ENCODE measurements at regions not wholly inside any gene's neighbourhood (a gene's known extent, or its start where the extent isn't known, plus 50 kb on each side); places are given as distances from the start of the nearest gene placed in this dataset. TPM values are rescaled to one million over a fixed set of nuclear protein-coding genes. Genes with fewer than 3 reads are reported as not detected.
"Not testable (repeated sequence)": the region's sequence is repeated elsewhere in the genome, so short reads cannot be mapped to it uniquely, and the experiment has no call there.

DNA sequence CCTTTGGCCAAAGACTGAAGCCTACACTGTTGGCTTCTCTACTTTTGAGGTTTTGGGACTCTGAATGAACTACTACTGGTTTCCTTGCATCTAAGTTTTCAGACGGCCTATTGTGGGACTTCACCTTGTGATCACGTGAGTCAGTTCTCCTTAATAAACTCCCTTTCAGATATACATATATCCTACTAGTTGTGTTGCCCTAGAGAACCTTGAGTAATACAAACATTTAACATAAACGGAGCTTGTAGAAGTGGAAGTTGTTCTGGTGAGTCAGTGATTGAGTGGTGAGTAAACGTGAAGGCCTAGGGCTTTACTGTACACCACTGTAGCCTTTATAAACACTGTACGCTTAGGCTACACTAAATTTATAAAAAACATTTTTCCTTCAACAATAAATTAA is 107.2 kb upstream of the CDH2 start:
- ChIA-PET POLR2A (no interaction called here), CTCF (no interaction called here)
- Mint-ChIP-seq H3K9me3 (peaks cover 5% of the 10 kb centered on the region), H3K27me3 (no peaks in the 10 kb centered on the region), H3K27ac (no peak overlapping the region), H3K4me1 (no peaks in the 10 kb centered on the region), H3K36me3 (ENCODE audit: low read depth) (no peaks in the 10 kb centered on the region), H3K4me3 (no peak overlapping the region)
- no peak for DNase-seq

- no peaks in the 10 kb centered on the region for H3K36me3 Mint-ChIP-seq (ENCODE audit: low read depth)
- ChIA-PET CTCF (no interaction called here), POLR2A (no interaction called here)
- H3K9me3 Mint-ChIP-seq: peaks cover 5% of the 10 kb centered on the region
- H3K4me1 Mint-ChIP-seq: no peaks in the 10 kb centered on the region
- H3K27me3 Mint-ChIP-seq: no peaks in the 10 kb centered on the region
- H3K4me3 Mint-ChIP-seq: no peak overlapping the region
- H3K27ac Mint-ChIP-seq: no peak overlapping the region
- no peak for DNase-seq
These were observed 104.5 kb upstream of the CDH2 start for GRCh38 chr18:28281400-28281799.

- Mint-ChIP-seq H3K4me3 (no peak overlapping the region), H3K4me1 (no peaks in the 10 kb centered on the region), H3K36me3 (ENCODE audit: low read depth) (no peaks in the 10 kb centered on the region), H3K9me3 (peaks cover 3% of the 10 kb centered on the region), H3K27me3 (no peaks in the 10 kb centered on the region), H3K27ac (no peak overlapping the region)
- ChIA-PET POLR2A (no interaction called here), CTCF (no interaction called here)
- no peak for DNase-seq
These were observed 92.8 kb upstream of the CDH2 start for GRCh38 chr18:28269750-28270149.

- Mint-ChIP-seq H3K4me3 (no peak overlapping the region), H3K36me3 (ENCODE audit: low read depth) (no peaks in the 10 kb centered on the region), H3K4me1 (no peaks in the 10 kb centered on the region), H3K27me3 (no peaks in the 10 kb centered on the region), H3K27ac (no peak overlapping the region), H3K9me3 (peaks cover 2% of the 10 kb centered on the region)
- POLR2A ChIA-PET: no interaction called here
- no peak for DNase-seq
- CTCF ChIA-PET: no interaction called here
These were observed 91.1 kb upstream of the CDH2 start for GRCh38 chr18:28267878-28268625.

- ChIA-PET POLR2A (no interaction called here), CTCF (no interaction called here)
- peaks cover 2% of the 10 kb centered on the region for H3K9me3 Mint-ChIP-seq
These were observed 90.3 kb upstream of the CDH2 start for GRCh38 chr18:28267276-28267675.

GRCh38 chr18:28256166-28256565 is 79.2 kb upstream of the CDH2 start:
- H3K4me1 Mint-ChIP-seq: no peaks in the 10 kb centered on the region
- no peak overlapping the region for H3K4me3 Mint-ChIP-seq
- no peaks in the 10 kb centered on the region for H3K36me3 Mint-ChIP-seq (ENCODE audit: low read depth)
- ChIA-PET POLR2A (no interaction called here), CTCF (no interaction called here)
- no peak for DNase-seq
- H3K27me3 Mint-ChIP-seq: no peaks in the 10 kb centered on the region
- no peak overlapping the region for H3K27ac Mint-ChIP-seq
- H3K9me3 Mint-ChIP-seq: peaks cover 2% of the 10 kb centered on the region

More at GRCh38 chr18:28267276-28267675, 90.3 kb upstream of the CDH2 start:
- Mint-ChIP-seq H3K4me3 (no peak overlapping the region), H3K4me1 (no peaks in the 10 kb centered on the region), H3K27ac (no peak overlapping the region), H3K27me3 (no peaks in the 10 kb centered on the region), H3K36me3 (ENCODE audit: low read depth) (no peaks in the 10 kb centered on the region)
- DNase-seq: no peak

DNA sequence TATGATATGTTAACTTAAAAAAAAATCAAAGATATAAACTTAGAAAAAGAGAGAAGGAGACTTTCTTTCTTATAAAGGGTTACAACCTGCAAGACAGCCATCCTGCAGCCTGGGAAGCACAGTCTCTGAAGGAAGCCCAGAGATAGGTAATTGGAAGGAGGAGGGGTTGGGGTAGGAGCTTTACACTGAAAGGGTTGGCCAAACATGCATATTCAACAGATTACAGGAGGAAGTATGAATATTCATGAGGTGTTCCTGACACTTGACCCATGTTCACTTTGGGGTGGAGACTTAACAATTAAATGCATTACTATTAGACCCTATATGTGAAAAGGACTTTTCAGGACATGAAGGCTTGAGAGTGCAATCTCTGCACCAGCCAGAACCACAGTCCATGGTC is 71.7 kb upstream of the CDH2 start:
- CTCF ChIA-PET: interaction anchor here (0.7 kb wide), 1 partner anchor 1707 kb away, joined by 3 read pairs; no protein-coding TSS in a partner anchor
- H3K36me3 Mint-ChIP-seq (ENCODE audit: low read depth): no peaks in the 10 kb centered on the region
- no peaks in the 10 kb centered on the region for H3K4me1 Mint-ChIP-seq
- H3K4me3 Mint-ChIP-seq: no peak overlapping the region
- POLR2A ChIA-PET: no interaction called here
- DNase-seq: no peak
- no peaks in the 10 kb centered on the region for H3K9me3 Mint-ChIP-seq
- H3K27ac Mint-ChIP-seq: no peak overlapping the region
- H3K27me3 Mint-ChIP-seq: no peaks in the 10 kb centered on the region

DNA sequence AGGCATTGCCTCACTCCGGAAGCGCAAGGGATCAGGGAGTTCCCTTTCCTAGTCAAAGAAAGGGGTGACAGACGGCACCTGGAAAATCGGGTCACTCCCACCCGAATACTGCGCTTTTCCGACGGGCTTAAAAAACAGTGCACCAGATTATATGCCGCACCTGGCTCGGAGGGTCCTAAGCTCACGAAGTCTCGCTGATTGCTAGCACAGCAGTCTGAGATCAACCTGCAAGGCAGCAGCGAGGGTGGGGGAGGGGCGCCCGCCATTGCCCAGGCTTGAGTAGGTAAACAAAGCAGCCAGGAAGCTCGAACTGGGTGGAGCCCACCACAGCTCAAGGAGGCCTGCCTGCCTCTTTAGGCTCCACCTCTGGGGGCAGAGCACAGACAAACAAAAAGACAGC is 63.7 kb upstream of the CDH2 start:
- not testable (repeated sequence) for H3K4me3 Mint-ChIP-seq, DNase-seq

GRCh38 chr18:28236487-28236886 is 59.6 kb upstream of the CDH2 start:
- Mint-ChIP-seq H3K36me3 (ENCODE audit: low read depth) (no peaks in the 10 kb centered on the region), H3K4me1 (no peaks in the 10 kb centered on the region), H3K27ac (no peak overlapping the region), H3K4me3 (no peak overlapping the region), H3K27me3 (no peaks in the 10 kb centered on the region), H3K9me3 (peaks cover 4% of the 10 kb centered on the region)
- DNase-seq: no peak
- ChIA-PET CTCF (no interaction called here), POLR2A (no interaction called here)

More for the DNA sequence above, 63.7 kb upstream of the CDH2 start:
- H3K27me3 Mint-ChIP-seq; H3K9me3 Mint-ChIP-seq; POLR2A ChIA-PET; CTCF ChIA-PET; H3K36me3 Mint-ChIP-seq (ENCODE audit: low read depth); H3K4me1 Mint-ChIP-seq; H3K27ac Mint-ChIP-seq: not testable (repeated sequence)

Small RNAs in the stretch of these regions (microRNA-seq; reads per million reads assigned to microRNA genes)
- gene MIR302F (ENCODE audit: borderline microRNAs expressed, borderline replicate concordance): not detected

All from activated CD4-positive, alpha-beta T cell treated with anti-CD3 and anti-CD28 coated beads, Interleukin-2, amount 10 ng/mL, durations not matched to agents 7 days and 5 days (primary cell).